GM06990 (cell line): ENCODE measurements at regions not wholly inside any gene's neighbourhood (a gene's known extent, or its start where the extent isn't known, plus 50 kb on each side); places are given as distances from the start of the nearest gene placed in this dataset.

Experiments
- DNase-seq: peaks from one replicate; pipeline ENCODE4 v3.0.0-alpha.2; 2011; ENCODE audit not compliant: insufficient read length; ENCODE audit errors: extremely low read depth
- H3K27me3 ChIP-seq: replicated peaks from 2 replicates; pipeline ENCODE4 v1.6.0; 2011; ENCODE audit warnings: low read length; ENCODE audit not compliant: control insufficient read depth, insufficient read depth
- H3K36me3 ChIP-seq: 2 replicates; pipeline ENCODE4 v1.5.1; 2011; ENCODE audit warnings: low read length; ENCODE audit not compliant: control insufficient read depth, insufficient read depth
- H3K4me3 ChIP-seq: replicated peaks from 2 replicates; pipeline ENCODE4 v1.5.1; 2011; ENCODE audit warnings: low read depth, mild to moderate bottlenecking, control low read depth, low read length
- CTCF ChIP-seq: IDR thresholded peaks from 2 replicates; pipeline ENCODE4 v1.5.1; 2011; ENCODE audit warnings: low read length, control low read depth, mild to moderate bottlenecking, inconsistent platforms; ENCODE audit not compliant: insufficient read depth, poor library complexity, severe bottlenecking

DNA sequence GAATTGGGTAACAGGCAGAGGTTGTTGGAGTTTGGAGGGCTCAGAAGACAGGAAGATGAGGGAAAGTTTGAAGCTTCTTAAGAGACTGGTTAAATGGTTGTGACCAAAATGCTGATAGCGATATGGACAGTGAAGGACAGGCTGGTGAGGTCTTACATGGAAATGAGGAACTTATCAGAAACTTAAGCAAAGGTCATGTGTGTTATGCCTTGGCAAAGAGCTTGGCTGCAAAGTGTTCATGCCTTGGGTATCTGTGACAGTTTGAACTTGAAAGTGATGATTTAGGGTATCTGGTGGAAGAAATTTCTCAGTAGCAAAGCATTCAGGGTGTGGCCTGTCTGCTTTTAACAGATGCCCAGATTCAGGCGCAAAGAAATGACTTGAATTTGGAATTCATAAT lies 64.5 kb upstream of the EEPD1 start:
- no peak for DNase-seq
- Histone ChIP-seq H3K4me3 (no peak overlapping the region), H3K36me3 (no peaks in the 10 kb centered on the region), H3K27me3 (no peaks in the 10 kb centered on the region; the same call in 1 of the 2 replicates)
- no peak for TF ChIP-seq CTCF

DNA sequence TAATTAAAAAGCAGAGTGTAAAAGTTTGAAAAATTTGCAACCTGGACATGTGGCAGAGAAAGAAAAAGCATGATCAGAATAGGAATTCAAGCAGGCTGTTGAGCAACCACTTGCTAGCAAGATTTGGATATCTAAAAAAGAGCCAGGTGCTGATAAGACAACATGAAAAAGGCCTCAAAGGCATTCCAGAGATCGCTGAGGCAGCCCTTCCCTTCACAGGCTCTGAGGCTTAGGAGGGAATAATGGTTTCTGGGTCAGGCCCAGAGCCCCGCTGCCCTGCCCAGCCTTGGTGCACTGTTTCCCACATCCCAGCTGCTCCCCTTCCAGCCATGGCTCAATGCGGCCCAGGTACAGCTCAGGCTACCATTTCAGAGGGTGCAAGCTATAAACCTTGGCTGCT lies 64.1 kb upstream of the EEPD1 start:
- DNase-seq: no peak
- no peak for TF ChIP-seq CTCF
- Histone ChIP-seq H3K36me3 (no peaks in the 10 kb centered on the region), H3K27me3 (no peaks in the 10 kb centered on the region; the same call in 1 of the 2 replicates), H3K4me3 (no peak overlapping the region)

DNA sequence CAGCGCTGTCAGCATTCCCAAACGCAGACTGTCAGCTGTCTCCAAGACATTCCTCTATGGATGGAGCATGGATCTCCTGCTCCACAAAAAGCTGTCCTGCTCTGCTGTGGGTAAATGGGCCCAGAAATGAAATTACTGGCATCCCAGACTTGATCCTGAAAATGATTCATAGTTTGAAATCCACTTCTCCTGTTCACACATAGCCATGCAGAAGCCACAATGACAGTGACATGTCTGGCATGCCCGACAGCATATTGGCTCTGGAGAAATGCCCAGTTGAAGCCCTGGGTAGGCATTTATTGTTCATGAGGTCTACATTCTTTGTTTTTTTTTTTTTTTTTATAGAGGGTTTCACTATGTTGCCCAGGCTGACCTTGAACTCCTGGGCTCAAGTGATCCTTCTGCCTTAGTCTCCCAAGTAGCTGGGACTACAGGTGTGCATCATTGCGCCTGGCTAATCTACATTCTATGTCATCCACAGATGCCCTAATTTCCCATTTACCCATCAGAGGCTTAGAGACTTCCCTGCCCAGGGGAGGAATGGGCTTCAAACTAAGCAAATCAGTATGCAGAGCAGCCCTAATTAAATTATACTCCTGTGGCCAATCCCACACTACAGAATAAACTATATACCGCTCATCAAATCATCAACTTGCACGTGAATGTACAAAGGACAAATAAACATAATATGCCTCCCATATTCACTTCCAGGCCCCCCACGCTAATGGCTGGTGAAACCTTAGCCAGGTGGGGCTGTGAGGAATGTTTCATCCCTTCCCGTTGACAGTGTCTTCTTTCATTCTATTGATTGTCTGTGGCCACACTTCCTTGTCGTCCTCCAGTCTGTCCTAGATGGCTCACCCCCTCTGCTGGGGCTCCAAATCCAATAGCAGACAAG lies 61.8 kb upstream of the EEPD1 start:
- no peak overlapping the region for H3K4me3 ChIP-seq
- no peak for TF ChIP-seq CTCF
- no peaks in the 10 kb centered on the region; the same call in 1 of the 2 replicates for H3K27me3 ChIP-seq
- no peaks in the 10 kb centered on the region for H3K36me3 ChIP-seq
- DNase-seq: no peak

GRCh38 chr7:36091874-36092176 lies 61.2 kb upstream of the EEPD1 start:
- TF ChIP-seq CTCF: no peak
- H3K27me3 ChIP-seq: no peaks in the 10 kb centered on the region
- no peak for DNase-seq
- no peaks in the 10 kb centered on the region for H3K36me3 ChIP-seq
- H3K4me3 ChIP-seq: no peak overlapping the region

DNA sequence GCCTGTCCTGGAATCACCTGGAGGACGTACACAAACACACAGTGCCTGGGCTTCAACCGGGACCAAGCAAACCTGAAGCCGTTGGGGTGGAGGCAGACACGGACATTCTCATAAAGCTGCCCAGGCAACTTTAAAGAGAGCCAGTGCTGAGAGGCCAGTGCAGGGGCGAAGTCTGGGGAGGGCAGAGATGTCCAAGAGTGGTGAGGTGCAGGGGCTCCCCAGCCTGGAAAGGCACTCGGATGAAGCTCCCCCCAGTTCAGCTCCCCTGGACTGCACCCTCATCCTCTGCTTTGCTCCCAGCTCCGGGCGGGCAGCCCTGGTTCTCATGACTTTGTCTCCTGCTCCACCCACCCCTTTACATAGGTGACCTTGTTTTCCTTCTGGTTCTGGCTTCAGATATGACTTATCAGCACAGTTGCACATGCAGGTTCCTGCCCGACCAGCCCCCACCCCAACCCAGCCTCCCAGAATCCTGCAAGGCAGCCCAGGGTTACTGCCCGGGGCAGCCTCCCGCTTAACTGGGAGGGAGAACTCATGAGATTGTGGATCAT lies 60.8 kb upstream of the EEPD1 start:
- no peak for DNase-seq
- no peak for TF ChIP-seq CTCF
- Histone ChIP-seq H3K36me3 (no peaks in the 10 kb centered on the region), H3K27me3 (no peaks in the 10 kb centered on the region), H3K4me3 (no peak overlapping the region)
